C4-2B (cell line): ENCODE measurements at regions not wholly inside any gene's neighbourhood (a gene's known extent, or its start where the extent isn't known, plus 50 kb on each side); places are given as distances from the start of the nearest gene placed in this dataset.

Source experiments
- ZFX ChIP-seq: fragments of 450-650 bp; IDR thresholded peaks from 2 replicates; pipeline ENCODE4 v1.6.1; 2017
- TF ChIP-seq, protein P1 (sequence below): fragments of 450-650 bp; conservative IDR thresholded peaks from 2 replicates; pipeline ENCODE4 v1.5.1; 2017; ENCODE audit warnings: mild to moderate bottlenecking

GRCh38 chr13:34207334-34207733 is 389.4 kb downstream of the RFC3 start:
- no peak for TF ChIP-seq ZFX
- TF ChIP-seq, protein P1, sequence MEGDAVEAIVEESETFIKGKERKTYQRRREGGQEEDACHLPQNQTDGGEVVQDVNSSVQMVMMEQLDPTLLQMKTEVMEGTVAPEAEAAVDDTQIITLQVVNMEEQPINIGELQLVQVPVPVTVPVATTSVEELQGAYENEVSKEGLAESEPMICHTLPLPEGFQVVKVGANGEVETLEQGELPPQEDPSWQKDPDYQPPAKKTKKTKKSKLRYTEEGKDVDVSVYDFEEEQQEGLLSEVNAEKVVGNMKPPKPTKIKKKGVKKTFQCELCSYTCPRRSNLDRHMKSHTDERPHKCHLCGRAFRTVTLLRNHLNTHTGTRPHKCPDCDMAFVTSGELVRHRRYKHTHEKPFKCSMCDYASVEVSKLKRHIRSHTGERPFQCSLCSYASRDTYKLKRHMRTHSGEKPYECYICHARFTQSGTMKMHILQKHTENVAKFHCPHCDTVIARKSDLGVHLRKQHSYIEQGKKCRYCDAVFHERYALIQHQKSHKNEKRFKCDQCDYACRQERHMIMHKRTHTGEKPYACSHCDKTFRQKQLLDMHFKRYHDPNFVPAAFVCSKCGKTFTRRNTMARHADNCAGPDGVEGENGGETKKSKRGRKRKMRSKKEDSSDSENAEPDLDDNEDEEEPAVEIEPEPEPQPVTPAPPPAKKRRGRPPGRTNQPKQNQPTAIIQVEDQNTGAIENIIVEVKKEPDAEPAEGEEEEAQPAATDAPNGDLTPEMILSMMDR = no peak
